ENCODE measurements at regions not wholly inside any gene's neighbourhood (a gene's known extent, or its start where the extent isn't known, plus 50 kb on each side); places are given as distances from the start of the nearest gene placed in this dataset.

DNA sequence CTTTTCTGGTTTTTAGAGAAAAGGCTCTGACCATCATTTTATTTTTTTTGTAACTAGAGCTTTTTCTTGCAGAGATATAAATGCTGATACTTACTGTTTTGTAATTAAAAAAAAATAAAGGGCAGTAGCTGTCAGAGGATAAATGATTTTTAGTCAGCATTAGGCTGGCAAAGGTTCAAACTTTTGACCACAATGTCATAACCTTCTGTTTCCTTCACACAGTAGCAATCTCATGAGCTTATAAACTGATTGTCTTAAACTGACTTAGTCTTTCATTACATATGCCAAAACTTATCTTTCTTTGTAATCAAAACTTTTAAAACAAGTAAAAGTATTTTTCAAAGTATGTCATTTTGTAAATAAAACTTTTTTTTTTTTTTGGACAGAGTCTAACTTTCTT, 841.9 kb downstream of the OTOL1 start:
- Mint-ChIP-seq H3K36me3 (ENCODE audit: low read depth) (no peaks in the 10 kb centered on the region), H3K27ac (no peak overlapping the region), H3K27me3 (no peaks in the 10 kb centered on the region), H3K4me1 (ENCODE audit: low read depth) (no peaks in the 10 kb centered on the region), H3K4me3 (no peak overlapping the region), H3K9me3 (peaks cover 10% of the 10 kb centered on the region)
- intact Hi-C loops (cut with micrococcal nuclease), result no loop called here

DNA sequence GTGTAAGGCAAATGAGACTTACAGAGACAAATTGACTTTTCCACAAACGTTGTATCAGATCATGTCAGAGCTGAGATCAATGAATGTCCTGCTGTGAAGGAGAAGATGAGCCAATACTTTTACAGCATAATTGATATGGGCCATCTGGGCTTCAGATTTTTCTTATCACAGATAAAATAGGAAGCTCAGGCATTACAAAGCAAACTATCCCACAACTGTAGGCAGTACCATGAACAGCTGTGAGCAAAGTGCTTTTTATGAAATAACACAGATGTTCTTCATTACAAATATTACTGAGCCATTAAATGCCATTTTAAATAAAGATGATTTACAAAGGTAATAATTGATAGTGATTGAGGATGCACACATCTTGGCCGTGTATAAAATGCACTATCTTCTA, 852.3 kb downstream of the OTOL1 start:
- intact Hi-C loops (cut with micrococcal nuclease), result no loop called here
- Mint-ChIP-seq H3K27me3 (no peaks in the 10 kb centered on the region), H3K9me3 (no peaks in the 10 kb centered on the region), H3K4me1 (ENCODE audit: low read depth) (no peaks in the 10 kb centered on the region), H3K27ac (no peak overlapping the region), H3K36me3 (ENCODE audit: low read depth) (no peaks in the 10 kb centered on the region), H3K4me3 (no peak overlapping the region)

DNA sequence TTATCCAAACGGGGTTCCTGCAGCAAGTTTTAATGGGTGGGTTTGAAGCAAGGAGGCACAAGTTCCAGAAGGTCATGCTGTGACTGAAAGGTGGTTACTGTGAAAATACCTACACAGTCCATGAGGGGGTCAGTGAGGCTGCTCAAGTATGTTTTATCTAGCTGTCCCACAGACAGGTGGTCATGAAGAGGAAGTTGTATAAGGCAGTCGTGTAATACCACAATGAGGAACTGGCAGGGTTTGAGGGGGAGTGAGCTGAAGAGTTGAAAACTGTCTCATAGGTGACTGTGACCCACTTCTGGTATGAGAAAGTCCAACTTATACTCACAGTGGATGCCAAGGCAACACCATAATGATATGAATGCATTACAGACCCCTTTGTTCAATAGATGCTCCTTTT, 856.8 kb downstream of the OTOL1 start:
- H3K4me3 Mint-ChIP-seq, result no peak overlapping the region
- no peak overlapping the region for H3K27ac Mint-ChIP-seq
- no peaks in the 10 kb centered on the region for H3K4me1 Mint-ChIP-seq (ENCODE audit: low read depth)
- no peaks in the 10 kb centered on the region for H3K9me3 Mint-ChIP-seq
- intact Hi-C loops (cut with micrococcal nuclease), result no loop called here
- no peaks in the 10 kb centered on the region for H3K36me3 Mint-ChIP-seq (ENCODE audit: low read depth)
- no peaks in the 10 kb centered on the region for H3K27me3 Mint-ChIP-seq

DNA sequence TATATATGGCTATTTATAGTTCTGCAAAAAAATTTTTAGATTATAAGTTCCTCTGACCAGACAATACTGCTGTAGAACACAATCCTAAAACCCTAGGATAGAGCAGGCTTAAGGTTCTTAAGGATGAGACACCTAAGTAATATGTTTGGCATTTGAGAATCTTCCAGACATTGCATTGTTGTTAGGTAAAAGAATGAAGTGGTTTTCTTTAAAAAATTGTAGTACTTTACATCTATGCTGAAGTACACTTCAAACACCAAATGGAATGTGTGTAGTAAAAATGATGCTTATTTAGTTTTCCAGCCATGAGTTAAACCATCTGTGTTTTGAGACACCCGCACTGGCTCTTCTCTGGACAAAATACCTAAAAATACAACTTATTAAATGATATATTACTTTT, 857.7 kb downstream of the OTOL1 start:
- H3K36me3 Mint-ChIP-seq (ENCODE audit: low read depth), result no peaks in the 10 kb centered on the region
- H3K9me3 Mint-ChIP-seq, result no peaks in the 10 kb centered on the region

DNA sequence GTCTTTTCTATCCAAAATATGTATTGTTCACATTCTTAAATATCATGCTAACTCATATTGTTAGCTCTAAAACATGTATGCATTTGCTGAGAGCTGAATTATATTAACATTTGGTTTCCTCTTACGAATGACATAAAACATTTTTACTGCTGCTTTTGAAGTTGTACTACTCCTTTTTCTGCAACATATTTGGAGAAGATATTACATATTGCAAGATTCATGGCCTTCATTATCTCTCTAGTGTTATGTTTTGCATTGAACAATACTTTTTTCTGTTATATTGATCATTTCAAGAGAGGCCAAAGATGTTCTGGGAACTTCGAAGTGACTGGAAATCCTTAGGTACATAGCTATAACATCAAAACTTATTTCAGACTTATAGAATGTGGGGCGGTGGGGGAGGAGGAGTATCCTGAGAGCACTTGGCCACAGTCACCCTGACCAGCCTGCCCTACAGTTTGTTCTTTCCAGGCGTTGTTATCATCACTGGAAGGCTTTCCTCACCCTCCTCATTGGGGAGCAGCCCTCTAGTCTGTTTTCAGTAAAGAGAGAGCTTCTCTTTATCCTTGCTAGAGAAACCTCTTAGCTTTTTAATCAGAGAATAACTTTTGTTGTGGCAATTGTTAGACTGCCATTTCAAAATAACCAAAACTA, 868.6 kb downstream of the OTOL1 start:
- intact Hi-C loops (cut with micrococcal nuclease), result no loop called here
- no peaks in the 10 kb centered on the region for H3K27me3 Mint-ChIP-seq

More for the DNA sequence above, 857.7 kb downstream of the OTOL1 start:
- Mint-ChIP-seq H3K27ac (no peak overlapping the region), H3K4me3 (no peak overlapping the region), H3K27me3 (no peaks in the 10 kb centered on the region), H3K4me1 (ENCODE audit: low read depth) (no peaks in the 10 kb centered on the region)
- intact Hi-C loops (cut with micrococcal nuclease), result no loop called here

DNA sequence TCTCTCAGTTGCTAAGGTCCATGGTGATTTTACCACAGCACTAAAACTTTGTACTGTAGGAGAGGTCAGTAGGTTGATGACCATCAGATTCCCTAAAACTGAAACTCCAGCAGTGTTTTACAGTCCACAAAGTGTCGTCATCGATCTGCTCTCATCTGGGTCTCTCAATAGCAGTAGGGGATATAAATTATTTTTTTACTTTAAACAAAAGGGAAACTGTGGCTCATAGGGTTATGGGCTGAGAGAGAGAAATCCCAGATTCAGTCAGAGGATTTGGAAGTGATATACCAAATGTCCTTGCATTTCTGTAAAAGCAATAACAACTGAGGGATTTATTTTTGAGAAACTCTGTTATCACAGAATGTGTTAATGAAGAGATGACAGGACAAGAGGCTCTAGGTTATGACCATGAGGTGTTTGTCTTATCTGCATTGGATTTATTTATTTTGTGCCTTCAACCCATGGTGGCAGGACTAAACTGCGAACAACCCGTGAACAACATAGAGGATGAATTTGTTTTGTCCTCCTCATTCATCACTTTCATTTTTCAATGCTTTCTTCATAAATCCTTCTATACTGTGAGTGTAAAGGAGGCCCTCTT, 869.7 kb downstream of the OTOL1 start:
- H3K4me3 Mint-ChIP-seq, result no peak overlapping the region
- H3K4me1 Mint-ChIP-seq (ENCODE audit: low read depth), result no peaks in the 10 kb centered on the region
- no peak overlapping the region for H3K27ac Mint-ChIP-seq
- no peaks in the 10 kb centered on the region for H3K9me3 Mint-ChIP-seq
- H3K27me3 Mint-ChIP-seq, result no peaks in the 10 kb centered on the region
- no peaks in the 10 kb centered on the region for H3K36me3 Mint-ChIP-seq (ENCODE audit: low read depth)
- intact Hi-C loops (cut with micrococcal nuclease), result no loop called here

More for the DNA sequence above, 868.6 kb downstream of the OTOL1 start:
- no peaks in the 10 kb centered on the region for H3K4me1 Mint-ChIP-seq (ENCODE audit: low read depth)
- H3K36me3 Mint-ChIP-seq (ENCODE audit: low read depth), result no peaks in the 10 kb centered on the region
- no peaks in the 10 kb centered on the region for H3K9me3 Mint-ChIP-seq
- H3K4me3 Mint-ChIP-seq, result no peak overlapping the region
- no peak overlapping the region for H3K27ac Mint-ChIP-seq

DNA sequence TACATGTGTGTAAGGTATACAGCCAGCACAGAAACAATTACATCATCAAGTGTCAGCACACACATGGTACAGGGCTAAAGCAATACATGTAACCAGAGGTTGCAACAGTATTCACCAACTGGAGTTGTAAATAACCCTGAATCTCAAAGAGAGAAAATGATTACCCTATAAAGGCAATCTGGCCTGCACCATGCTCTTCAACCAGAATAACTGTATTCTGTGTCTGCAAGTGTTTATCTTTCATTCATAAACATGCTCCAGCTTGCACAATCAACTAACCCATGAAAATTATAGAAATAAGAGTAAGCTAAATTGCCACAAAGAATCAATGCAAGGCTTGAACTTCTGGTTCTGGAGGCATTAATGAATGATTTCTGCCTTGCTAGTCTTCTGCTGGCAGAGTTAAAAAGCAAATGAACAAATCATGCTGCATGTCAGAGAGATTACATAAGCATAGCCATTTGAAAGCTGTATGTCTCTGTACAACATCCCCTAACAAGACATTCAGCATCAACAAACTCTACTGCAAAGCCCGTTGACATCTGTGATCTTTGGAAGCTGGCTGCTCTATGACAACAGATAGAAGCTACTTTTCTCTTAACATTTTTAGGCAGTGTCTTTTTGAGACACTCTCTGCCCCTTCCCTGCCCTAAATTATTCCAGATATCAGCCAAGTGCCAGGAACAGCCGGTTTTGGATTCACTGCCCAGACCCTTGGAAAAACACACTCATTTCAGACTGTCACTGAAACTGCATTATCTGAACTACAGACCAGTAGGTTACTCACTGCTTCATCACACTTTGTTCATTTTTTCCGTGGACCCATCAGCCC, 871.0 kb downstream of the OTOL1 start:
- intact Hi-C loops (cut with micrococcal nuclease), result no loop called here
- Mint-ChIP-seq H3K27me3 (no peaks in the 10 kb centered on the region), H3K9me3 (peaks cover under 1% of the 10 kb centered on the region), H3K4me1 (ENCODE audit: low read depth) (no peaks in the 10 kb centered on the region), H3K27ac (no peak overlapping the region), H3K36me3 (ENCODE audit: low read depth) (no peaks in the 10 kb centered on the region), H3K4me3 (no peak overlapping the region)

DNA sequence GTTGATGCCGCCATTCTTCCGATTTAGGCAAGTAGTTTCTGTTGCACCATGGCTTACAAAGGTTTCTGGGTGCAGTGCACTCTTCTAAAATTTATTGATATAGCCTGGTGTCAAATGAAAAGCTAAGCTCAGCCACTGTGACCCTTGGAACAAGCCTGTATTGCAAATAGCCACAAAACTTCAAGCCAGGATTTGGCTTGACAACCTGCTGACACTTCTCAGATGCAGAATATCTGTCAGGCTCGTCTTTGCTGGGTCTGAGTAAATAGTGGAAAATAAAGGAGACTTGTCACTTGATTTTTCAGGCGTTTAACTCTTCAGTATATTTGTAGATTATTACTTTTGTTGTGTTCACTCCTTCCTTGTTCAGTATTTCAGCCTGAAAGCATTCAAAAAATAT, 871.8 kb downstream of the OTOL1 start:
- Mint-ChIP-seq H3K4me1 (ENCODE audit: low read depth) (no peaks in the 10 kb centered on the region), H3K36me3 (ENCODE audit: low read depth) (no peaks in the 10 kb centered on the region), H3K9me3 (peaks cover 8% of the 10 kb centered on the region)

DNA sequence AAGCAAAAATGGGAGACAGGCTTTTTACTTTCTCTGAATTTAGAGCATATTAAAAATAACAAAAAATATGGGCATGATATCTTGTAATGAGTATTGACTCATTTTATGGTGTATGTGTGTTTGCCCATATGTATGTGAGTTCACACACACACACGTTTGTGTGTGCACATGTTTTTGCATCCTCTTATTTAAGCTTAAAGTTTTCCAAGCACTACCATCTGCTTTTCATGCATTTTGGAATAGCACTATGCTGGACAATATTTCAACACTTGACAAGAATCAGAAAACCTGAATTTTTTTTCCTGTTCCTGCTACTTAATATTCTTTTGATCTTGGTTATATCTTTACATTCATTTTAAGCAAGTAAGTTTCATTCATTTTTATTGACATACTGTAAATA, 872.7 kb downstream of the OTOL1 start:
- H3K4me3 Mint-ChIP-seq, result no peak overlapping the region
- H3K9me3 Mint-ChIP-seq, result peaks cover 8% of the 10 kb centered on the region
- H3K27me3 Mint-ChIP-seq, result no peaks in the 10 kb centered on the region
- H3K4me1 Mint-ChIP-seq (ENCODE audit: low read depth), result no peaks in the 10 kb centered on the region
- no peaks in the 10 kb centered on the region for H3K36me3 Mint-ChIP-seq (ENCODE audit: low read depth)
- no peak overlapping the region for H3K27ac Mint-ChIP-seq
- intact Hi-C loops (cut with micrococcal nuclease), result no loop called here

More for the DNA sequence above, 871.8 kb downstream of the OTOL1 start:
- Mint-ChIP-seq H3K27ac (no peak overlapping the region), H3K4me3 (no peak overlapping the region), H3K27me3 (no peaks in the 10 kb centered on the region)
- intact Hi-C loops (cut with micrococcal nuclease), result no loop called here

DNA sequence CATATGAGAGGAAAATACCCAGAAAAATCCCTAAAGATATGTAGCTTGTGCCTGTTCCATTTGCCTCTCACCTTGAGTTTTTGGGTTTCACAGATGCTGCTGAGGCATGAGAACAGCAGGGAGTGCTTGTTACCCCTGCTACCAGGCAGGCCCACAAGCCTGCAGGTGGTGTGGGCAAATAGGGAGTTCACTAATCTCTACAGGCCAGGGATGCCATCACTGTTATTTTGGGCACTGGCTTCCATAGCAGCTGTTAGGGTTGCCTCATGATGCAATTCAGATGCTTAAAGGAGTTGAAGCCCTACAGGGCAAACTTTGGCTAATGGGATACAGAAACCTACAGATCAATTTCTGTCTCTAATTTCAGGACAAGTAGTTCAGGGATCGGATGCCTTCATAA, 873.5 kb downstream of the OTOL1 start:
- Mint-ChIP-seq H3K27ac (no peak overlapping the region), H3K27me3 (no peaks in the 10 kb centered on the region), H3K4me1 (ENCODE audit: low read depth) (no peaks in the 10 kb centered on the region), H3K4me3 (no peak overlapping the region), H3K36me3 (ENCODE audit: low read depth) (no peaks in the 10 kb centered on the region), H3K9me3 (peaks cover 8% of the 10 kb centered on the region)
- intact Hi-C loops (cut with micrococcal nuclease), result no loop called here

DNA sequence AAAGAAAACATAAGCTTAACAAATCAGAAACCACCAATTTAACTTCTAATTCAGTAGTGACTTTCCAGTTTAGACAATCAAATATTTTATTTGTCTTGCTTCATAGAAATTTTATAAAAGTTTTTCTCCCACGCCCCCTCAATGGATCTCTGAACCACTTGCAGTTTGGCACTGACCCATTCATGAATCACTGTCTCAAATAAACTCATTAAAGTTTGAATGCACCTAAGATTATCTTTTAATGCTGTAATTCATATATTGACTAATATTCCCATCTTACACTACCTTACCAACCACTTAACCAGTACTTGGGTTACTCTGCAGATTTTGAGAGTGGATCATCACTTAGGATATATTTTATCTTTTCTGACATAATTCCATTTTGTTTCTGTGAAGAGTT, 880.2 kb downstream of the OTOL1 start:
- Mint-ChIP-seq H3K27ac (no peak overlapping the region), H3K4me3 (no peak overlapping the region), H3K27me3 (no peaks in the 10 kb centered on the region), H3K36me3 (ENCODE audit: low read depth) (no peaks in the 10 kb centered on the region), H3K9me3 (peaks cover 8% of the 10 kb centered on the region), H3K4me1 (ENCODE audit: low read depth) (no peaks in the 10 kb centered on the region)
- intact Hi-C loops (cut with micrococcal nuclease), result no loop called here

DNA sequence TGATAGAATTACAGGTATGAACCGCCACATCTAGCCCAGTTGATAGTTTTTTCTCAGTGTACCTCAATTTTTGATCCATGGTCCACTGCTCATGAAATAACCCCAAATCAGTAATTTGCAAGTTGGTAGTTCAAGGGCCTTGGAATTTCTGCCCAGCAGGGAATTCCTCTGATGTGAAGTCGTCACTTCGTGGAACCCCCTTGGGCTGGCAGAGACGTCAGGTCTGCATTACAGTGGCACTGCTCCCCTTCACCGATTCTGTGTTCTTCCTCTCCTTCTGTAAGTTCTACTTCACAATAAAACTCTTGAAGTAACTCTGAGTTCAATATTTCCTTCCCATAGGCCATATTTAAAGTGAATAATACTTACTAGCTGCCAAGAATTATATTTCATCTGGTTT, 881.0 kb downstream of the OTOL1 start:
- intact Hi-C loops (cut with micrococcal nuclease), result no loop called here
- Mint-ChIP-seq H3K9me3 (peaks cover 7% of the 10 kb centered on the region), H3K27ac (no peak overlapping the region), H3K36me3 (ENCODE audit: low read depth) (no peaks in the 10 kb centered on the region), H3K27me3 (no peaks in the 10 kb centered on the region), H3K4me1 (ENCODE audit: low read depth) (no peaks in the 10 kb centered on the region), H3K4me3 (no peak overlapping the region)

DNA sequence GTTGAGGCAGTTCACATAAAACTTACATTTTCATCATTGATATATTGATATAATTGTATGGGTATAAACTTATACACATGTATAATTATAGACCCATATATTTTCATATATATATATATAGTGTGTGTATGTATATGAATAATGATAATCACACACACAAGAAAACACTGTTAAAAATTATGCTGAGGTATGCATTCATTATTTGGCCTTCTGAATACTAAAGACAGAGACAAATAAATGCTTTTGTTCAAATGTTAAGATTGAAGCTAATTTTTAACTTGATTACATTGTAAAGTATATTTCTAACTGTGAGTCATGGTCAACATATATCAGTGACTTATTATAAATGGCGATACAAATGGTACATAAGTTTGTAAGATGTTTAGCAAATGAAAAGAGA, 888.8 kb downstream of the OTOL1 start:
- intact Hi-C loops (cut with micrococcal nuclease), result no loop called here
- no peak overlapping the region for H3K4me3 Mint-ChIP-seq
- H3K4me1 Mint-ChIP-seq (ENCODE audit: low read depth), result no peaks in the 10 kb centered on the region
- no peak overlapping the region for H3K27ac Mint-ChIP-seq
- H3K9me3 Mint-ChIP-seq, result no peaks in the 10 kb centered on the region
- no peaks in the 10 kb centered on the region for H3K36me3 Mint-ChIP-seq (ENCODE audit: low read depth)
- no peaks in the 10 kb centered on the region for H3K27me3 Mint-ChIP-seq

DNA sequence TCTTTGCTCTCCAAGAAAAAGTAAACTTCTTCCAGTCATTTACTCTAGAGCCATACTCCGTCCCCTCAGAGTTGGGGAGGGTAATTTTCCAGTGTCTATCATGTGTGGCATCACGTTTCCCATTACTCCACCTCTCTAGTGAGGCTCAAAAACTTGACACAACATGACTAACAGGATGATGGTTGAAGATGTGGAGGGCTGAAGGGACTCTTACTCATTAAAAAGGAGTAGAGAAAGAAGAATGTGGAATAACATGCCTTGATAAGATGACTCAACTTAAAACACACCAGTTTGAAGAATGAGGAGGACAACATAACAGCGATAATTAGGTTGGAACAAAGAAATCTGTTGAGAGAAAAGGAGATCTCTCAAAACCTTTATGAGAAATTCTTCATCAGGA, 894.3 kb downstream of the OTOL1 start:
- Mint-ChIP-seq H3K4me1 (ENCODE audit: low read depth) (no peaks in the 10 kb centered on the region), H3K9me3 (peaks cover 36% of the 10 kb centered on the region), H3K36me3 (ENCODE audit: low read depth) (no peaks in the 10 kb centered on the region), H3K27ac (no peak overlapping the region), H3K4me3 (no peak overlapping the region), H3K27me3 (no peaks in the 10 kb centered on the region)
- intact Hi-C loops (cut with micrococcal nuclease), result no loop called here

All from dendritic cell treated with granulocyte-macrophage colony-stimulating factor and Interleukin-4, amounts not matched to agents 40 ng/mL and 50 ng/mL, for 4 days (primary cell).